ENCODE measurements at regions not wholly inside any gene's neighbourhood (a gene's known extent, or its start where the extent isn't known, plus 50 kb on each side); places are given as distances from the start of the nearest gene placed in this dataset.
A peak's percentile ranks its signal among the peaks of the same experiment; 100 is the strongest.

DNA sequence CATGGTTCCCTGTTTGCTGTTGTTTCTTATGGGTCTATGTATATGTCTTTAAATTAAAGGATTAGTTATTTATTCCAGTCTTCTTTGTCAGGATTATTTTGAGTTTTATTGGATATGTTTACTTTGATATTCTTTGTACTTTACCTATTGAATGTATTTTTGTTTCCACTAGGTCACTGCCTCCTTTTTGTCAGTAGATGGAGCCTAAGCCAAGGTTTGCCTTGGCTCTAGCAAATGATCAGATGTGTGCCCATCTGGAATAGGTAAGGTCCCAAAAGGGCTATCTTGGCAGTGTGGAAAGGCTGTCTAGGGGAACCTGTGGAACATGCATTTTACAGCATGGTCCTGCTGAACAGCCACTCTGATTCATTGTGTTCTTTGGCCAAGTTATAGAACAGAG, 337.3 kb upstream of the GHITM start:
- DNase-seq, result no peak

DNA sequence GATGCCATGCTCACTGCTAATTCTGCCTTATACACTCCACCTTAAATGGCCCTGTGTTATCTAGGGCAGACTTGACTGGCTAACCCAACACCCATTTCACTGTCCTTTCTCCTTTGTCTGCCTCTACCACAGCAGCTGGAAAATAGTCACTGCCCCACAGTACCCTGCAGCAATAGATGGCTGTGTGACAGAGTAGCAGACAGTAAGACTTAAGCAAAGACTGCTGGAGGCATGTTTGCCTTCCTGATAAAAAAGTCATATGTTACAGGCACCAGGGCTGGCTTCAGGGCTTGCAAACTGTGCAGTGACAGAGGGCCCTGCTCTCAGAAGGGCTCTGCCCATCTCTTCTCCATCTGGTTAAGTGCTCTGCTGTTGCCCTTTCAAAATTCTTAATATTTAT, 332.6 kb upstream of the GHITM start:
- DNase-seq, result no peak

DNA sequence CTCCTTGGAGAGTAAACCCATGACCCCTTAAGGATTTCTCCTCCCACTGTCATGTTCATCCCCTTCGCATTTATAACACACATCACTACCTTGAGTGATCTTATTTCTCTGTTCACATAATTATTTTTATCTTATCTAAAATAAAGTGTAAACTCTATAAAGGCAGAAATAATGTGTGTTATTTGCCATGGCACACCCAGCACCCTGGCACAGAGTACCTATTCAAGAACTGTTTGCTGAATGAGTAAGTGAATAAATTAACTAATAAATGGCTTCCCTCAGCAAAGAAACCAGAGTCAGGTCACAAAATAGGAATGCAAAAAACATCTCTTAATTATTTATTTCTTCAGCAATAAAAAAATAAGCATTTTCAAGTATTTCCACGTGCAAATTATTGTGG, 330.3 kb upstream of the GHITM start:
- DNase-seq, result no peak

DNA sequence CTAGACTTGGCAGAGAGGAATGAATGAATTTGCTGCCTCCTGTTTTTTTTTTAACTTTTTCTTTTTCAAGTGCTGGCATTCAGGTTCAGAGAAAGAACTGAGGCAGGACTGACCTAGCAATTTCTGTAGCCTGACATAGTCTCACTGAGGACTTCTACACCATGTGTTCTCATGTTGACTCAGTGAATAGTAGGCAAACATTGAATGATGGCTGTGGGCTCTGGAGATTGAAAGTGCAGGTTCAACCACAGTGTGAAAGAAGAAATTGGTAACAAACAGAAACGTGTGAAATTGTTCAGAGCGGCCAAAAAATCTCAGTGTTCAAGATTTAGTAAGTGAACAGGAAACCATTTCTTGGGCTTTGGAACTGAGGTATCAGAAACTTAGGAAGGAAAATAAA, 322.4 kb upstream of the GHITM start:
- DNase-seq, result no peak

DNA sequence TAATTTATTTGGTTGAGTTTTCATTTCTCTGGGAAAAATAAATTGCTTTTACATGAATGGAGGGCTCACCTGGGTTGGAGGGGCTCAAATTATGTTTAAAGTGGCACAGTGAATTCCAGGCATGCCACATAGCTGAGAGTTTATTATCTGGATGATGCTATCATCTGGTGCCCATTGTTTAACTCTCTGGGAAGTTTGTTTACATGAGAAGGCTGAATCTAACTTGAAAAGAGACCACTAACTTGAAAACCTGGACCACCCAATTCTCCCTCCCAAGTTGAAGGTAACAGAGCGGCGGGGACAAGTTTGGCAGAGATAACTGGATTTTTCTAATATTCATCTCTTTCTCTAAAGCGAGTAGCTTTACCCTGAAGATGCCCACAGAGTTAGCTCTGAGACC, 321.5 kb upstream of the GHITM start:
- DNase-seq, result no peak

DNA sequence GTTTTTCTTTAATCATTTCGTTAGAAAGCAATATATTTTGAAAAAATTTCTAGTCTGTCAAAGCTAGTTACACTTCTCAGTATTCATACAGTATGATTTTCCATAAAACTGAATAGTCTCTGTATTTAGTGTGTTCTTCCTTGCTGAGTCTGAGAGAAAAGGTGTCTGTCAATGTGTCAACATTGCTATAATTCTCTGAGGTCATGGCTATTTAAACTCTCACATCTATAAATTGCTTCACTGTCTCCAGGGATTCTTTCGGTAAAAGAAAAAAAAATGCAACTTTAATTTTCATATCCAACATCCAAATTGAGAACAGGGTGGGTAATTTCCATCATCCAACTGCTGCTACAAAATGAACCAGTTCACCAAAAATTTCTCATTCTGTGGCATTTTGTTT, 319.7 kb upstream of the GHITM start:
- DNase-seq, result no peak

DNA sequence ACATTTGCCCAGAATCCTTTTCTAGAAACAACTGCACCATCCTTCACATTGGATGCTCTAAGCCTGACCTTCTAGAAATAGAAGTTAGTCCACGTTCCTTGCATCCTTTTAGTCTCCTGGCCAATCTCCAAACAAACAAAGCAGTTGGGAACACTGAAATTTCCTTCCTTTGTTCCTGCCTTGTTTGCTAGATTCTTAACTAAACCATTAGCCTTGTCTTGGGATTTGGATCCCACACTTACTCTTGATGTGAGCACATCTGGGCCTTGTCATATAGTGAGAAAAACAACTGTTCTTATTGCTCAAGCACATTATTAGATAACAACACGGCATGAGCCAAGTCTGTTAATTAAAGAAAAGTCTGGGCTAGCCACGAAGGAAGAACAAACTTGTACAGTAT, 319.3 kb upstream of the GHITM start:
- no peak for DNase-seq

DNA sequence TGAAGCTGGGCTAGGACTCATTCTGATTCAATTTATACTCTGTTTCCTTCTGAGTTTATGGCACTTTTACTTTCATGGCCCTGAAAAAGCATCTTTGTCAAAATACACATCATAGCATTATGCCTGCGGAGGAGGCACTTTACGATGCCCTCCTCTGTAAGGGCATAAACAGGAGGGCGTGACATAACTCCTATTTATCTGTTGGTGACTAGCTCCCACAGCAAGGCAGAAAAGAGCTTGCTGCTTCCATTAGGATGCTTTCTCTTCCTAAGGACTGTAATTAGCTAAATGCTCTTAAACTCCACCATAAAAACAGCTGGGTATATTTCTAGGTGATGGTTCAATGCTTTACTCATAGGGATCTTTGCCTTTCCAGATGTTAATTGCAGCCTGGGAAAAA, 315.2 kb upstream of the GHITM start:
- no peak for DNase-seq

DNA sequence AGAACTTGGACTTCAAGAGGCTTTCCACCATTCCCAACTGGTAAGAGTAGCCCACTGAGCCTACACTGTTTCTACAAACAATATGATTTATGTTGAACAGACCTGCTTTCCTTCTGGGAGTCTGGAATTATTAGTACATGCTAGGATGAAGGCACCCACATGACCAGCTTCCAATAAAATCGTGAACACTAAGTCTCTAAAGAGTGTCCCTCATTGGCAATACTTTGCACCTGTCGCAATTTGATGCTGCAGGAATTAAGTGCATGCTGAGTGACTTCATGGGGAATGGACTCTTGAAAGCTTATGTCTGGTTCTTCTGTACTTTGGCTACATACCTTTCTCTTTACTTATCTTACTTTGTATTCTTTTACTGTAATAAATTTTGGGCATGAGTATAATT, 305.2 kb upstream of the GHITM start:
- DNase-seq, result no peak

DNA sequence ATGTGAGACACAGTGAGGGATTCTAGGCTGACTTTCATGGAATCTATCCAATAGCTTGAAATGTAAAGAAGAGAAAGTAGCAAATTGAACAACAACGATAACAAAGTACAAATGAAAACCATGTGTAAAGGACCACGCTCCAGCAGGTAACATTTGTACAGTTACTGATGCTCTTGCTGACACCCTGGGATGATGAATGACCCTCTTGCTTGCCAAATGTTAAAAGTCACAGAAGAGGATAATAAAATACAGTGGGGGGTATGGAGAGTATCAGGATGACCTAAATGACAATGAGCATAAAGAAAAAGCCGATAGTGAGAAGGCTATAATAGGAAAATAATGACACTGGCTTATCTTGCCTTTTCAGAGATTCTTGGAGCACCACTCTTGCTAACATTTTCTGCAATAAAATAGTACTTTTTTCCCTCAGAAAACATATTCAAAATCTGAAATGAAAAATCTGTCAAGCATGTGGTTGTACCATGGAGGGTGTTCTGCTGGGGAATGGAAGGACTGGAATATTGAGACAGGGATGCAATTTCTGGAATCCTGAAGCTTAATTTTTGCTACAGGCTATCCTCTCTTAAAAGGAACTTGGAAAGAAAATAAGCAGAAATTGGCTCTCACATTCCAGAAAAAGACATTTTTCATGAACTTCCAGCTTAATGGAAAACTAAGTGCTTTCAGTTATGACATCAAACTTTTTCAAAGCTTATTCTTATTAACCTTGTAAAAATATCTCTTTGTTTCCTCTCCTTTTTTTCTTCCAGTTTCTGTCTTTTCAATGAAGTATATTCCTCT, 303.2 kb upstream of the GHITM start:
- no peak for DNase-seq

DNA sequence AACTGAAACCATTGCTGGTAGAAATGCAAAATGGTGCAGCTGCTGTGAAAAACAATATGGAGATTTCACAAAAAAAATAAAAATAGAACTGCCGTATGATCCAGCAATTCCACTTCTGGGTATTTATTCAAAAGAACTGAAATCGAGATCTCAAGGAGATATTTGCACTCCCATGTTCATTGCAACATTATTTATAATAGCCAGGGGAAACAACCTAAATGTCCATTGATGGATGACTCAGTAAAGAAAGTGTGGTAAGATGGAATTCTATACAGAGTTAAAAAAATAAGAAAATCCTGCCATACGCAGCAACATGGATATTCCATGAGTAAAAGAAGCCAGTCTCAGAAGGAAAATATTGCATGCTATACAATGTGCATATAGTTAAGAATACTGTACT, 290.6 kb upstream of the GHITM start:
- no peak for DNase-seq

DNA sequence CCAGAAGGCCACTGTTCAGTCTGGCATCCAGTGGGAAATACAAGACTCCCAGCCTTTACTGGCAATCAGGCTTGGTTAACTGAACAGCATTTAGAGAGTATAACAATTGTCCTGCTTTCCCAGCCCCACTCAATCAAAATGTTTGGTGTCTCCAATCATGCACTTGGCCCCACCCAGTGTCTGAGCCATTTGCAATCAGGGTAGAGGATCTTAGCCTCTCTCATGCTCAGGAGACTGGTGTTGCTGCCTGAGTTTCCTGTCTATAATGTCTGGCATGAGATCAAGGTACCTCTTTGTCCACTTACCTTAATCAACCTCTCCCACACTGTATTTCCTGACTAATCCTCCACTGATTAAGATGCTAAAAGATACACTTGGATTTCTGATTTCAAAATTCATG, 290.2 kb upstream of the GHITM start:
- no peak for DNase-seq

DNA sequence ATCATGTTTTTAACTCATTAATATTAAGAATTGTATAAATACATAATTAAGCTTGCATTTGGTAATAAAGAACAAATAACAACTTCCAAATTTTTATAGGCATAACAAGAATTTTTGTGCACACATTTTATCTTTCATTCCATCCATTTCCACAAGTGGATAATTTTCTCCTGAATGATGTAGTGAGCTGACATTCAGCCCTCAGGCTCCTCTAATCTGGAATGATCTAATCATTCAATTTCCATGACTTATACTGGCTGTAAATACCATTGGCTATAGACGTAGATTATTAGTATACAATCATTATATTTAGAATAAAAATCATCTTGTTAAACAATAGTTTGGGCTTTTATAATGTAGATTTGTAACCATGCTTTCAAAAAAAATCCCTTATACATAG, 287.2 kb upstream of the GHITM start:
- DNase-seq, result no peak

DNA sequence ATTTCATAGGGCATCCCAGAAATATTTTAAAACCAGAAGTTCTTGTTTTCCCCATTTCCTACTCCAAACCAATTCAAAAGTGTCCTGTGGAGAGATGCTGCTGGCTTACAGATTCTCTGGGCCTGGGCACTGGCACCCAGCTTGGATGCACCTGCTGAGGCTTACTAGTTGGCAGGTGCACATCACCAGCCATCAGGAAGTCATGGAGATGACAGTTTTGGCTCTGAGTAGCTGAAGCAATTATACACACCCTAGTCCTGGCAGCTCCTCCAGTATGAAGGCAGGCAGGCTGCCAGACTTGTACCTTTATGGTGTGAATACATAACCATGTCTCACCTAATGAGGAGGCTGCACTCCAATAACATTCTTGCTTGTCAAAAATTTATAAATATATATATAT, 276.6 kb upstream of the GHITM start:
- no peak for DNase-seq

DNA sequence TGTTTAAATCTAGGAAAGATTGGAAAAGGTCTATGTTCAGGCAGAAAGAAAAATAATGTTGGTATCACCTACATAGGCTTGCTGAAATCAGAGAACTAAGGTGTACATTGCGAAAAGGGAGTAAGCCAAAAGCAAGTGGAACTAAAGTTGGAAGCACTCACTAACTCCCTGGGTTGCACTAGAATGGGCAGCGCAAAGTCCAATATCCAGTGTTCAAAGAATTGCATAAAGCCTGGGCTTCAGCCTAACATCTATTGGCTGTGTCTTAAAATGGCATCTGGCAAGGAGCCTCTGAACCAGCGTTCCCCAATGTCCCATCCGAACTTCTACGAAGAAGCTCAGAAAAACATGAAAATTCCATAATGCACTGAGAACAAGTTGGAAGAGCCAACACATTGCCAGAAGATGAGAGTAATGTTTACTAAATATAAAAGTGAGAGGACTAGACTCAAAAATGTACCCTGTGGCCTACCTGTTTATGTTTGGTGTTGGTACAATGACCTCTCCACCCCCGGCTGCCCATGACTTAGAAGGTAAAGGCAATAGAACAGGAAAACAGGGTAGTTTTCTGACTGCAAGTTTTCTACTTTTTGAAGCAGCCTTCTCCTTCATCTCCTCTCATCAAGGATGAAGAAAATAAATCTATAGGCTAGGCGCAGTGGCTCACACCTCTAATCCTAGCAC, 275.9 kb upstream of the GHITM start:
- no peak for DNase-seq

DNA sequence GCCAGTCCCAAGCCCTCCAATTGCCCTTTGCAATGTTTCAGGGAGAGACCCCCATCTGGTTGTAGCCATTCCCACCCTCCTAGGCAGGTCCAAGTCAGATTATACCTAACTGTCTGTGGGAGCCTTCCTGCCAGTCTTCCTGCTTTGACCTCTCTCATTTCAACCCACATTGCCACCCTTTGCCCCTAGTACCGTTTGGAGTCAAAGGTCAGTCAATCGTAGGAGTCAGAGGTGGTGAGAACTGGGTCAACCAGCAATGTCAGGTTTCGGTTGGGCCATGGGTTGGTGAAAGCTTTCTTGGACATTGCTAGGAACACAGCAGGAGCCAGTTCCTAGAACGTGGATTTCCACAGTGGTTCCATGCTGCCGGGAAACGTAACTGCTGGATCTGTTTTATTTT, 269.4 kb upstream of the GHITM start:
- DNase-seq, result no peak

DNA sequence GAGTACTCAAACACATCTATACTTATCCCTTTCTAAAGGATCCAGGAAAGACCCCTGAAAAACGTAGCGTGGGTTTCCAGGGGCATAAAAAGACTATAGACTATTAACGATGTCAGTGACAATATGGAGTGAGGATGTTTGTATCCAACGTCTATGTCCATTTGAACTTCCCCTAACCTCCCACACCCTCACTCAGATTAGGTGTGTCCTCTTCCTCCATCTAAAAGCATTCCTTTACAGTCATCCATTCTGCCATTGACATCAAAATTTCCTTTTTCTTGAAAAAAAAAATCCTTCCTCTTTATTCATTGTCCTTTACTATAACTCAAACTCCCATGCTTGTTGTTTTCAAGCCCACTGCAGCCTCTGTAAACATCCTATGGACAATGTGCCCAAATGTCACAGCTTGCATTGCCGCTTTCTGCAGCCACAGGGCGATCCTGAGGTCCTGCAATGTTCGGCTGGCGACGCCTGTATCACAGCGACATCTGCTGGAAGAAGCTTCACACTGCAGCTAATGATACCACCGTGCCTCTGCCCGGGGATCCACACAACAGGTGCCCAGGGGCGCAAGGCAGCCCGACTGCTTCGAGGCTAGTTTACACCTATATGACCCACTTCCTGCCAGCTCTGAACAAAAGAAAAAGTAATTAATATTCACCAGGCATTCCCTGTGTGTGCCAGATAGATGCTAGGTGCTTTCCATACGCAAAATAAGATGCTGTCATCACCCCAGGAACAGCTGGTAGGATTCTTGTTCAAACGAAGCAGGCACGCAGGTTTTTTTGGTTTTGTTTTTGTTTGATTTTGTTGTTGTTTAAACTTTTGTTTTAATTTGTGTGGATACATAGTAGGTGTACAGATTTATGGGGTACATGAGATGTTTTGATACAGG, 267.9 kb upstream of the GHITM start:
- DNase-seq, result peak; percentile 14

DNA sequence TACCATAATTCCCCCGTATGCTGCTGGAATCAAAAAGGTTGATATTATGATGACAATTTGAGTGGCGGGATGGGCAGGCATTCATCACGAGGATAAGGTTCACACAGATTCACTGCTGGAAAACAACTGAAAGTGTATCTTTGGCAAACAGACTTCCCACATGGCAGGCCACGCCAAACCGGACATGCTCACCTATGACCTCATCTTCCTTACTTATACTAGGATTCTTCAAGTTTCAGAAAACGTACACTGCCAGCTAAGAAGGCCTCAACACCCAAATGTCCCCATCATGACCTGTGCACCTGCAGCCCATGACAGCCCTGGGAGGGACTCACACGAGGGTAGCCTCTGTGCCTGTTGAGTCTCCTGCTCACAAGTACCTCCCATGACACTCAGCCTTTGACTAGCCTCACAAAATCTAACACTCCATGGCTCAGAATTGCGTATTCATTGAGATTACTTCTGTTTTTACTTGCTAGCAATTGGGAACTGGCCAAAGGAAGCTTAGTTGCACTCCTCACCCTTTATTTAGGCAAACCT, 259.0 kb upstream of the GHITM start:
- DNase-seq, result no peak

DNA sequence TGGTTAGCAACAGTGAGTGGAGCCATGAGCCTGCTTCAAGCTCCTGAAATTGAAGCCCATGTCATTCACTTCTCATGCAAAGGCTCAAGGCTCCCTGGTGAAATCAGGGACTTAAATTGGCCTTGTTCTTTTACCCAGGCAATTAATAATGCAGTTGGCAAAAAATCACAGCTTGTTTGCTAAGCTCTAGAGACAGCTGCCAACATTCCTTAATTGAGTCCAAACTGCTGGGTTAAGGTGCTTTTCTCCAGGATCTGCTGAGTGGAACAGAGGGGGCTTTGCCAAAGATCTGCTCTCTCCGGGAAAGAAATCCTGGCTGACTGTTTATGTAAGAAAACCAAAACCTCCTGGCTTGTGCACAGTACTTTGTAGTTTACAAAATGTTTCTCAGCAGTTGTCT, 257.6 kb upstream of the GHITM start:
- DNase-seq, result no peak

DNA sequence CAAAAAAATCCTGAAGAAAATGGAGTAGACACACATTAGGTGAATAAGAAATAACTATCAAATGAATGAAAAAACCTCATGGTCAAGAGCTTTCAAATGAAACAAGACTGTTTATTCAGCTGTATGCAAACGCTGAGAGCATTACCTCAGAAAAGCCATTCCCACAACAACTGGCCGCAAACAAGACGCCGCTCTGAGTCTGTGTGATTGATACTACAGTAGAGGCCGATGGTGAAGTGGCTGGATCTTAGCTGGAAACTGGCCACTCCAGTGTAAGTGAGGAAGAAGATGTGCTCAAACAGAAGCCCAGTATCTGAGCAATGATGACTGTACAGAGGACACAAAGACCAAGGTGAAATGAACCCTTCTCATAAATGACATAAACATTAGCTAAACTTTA, 252.4 kb upstream of the GHITM start:
- DNase-seq, result no peak

DNA sequence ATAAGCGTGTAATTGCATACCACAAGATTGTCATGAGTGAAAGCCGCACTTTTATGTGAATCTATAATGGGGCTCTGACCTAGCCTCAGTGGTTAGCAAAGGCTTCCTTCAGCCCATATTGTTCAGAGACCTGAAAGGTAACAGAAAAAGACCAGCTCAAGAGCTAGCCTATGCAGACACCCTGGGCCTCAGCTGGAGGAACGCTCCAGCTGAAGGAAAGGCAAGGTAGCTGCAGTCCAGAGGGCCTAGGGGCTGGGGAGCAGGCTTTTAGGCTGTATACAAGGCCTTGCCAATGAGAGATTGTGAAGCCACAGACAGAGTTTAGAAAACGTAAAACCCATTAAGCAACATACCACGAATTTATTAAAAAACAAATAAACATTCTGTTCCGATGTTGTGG, 246.6 kb upstream of the GHITM start:
- DNase-seq, result no peak

DNA sequence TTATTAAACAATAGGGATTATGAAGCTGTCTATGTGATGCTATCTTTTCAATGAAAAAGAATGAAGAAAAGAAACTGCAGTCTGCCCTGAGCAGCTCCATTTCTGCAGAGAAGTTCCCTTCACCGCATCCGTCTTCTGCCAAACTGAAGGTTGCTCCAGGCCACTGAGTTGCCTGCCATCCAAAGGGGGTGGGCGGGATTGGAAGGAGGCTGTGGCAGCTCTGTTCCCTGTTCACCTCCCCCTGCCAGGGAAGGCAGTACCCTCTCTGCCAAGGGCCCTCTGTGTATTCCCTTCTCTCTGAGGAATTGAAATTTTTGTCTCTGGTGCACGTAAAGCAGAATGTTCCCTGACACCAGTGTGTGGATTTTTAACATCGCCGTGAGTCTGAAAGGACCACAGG, 243.1 kb upstream of the GHITM start:
- DNase-seq, result no peak

DNA sequence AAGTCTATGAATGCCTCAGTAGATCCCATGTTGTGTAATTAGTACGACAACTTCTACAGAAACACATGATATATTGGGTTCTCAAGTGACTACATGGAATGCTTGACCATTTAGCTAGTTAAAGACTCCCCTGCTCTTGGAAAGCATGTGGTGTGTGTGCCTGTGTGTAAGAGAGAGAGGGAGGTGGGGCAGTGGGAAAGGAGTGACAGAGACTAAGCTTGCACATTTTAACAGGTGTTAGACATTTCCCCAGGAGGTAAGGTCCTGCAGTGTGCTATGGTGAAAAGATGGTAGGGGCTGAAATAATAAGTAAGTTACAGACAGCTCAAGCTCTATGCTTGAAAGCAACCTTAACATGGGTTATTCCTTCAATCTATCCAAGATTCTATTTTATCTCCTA, 241.7 kb upstream of the GHITM start:
- DNase-seq, result no peak

DNA sequence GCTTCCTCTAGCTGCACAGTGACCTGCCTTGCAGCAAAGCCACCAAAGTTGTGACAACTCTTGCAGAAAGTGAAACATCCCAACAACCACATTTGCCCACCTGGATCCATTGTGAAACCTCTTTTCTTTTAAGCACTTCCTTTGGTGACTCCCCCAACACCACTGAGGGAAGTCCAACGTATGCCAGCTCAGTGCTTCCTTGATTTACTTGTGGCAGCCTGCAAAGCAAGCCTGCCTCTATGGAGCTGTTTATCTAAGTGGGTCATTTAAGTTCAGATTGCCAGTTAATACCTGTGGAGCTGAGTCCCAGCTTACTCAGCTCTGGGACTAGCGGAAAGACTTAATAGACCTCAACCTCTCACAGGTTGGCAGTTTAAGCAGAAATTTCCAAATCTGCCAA, 230.8 kb upstream of the GHITM start:
- no peak for DNase-seq
